ENCODE measurements at regions not wholly inside any gene's neighbourhood (a gene's known extent, or its start where the extent isn't known, plus 50 kb on each side); places are given as distances from the start of the nearest gene placed in this dataset.

DNA sequence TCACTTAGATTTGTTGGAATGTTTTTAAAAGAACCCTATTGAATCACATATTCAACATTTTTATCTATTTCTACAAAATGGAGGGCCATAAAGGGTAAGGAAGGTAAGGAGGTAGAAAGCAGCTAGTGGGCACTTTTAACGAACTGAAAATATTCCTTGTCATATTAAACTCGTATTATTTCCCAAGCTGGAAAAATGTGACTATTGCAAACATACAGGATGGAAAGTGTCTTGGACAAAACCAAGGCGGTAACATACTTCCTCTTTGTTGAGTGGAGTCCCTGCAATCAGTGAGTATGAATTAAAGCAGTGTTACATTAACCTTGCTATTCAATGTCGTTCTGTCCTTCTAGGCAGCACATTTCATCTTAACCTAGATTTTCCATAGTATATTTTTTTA, 165.6 kb downstream of the RCN1 start:
- BruUV-seq (replicated peaks), result no TSS peak
- no peaks in the 10 kb centered on the region for H3F3A ChIP-seq (ENCODE audit: insufficient read depth, low read depth)
- H3K4me2 ChIP-seq, result no peak overlapping the region
- H3K27me3 ChIP-seq (ENCODE audit: insufficient read depth, low read depth), result peaks cover 8% of the 10 kb centered on the region; the same call in 1 of the 2 replicates
- H3K79me2 ChIP-seq (ENCODE audit: low read depth), result no peaks in the 10 kb centered on the region
- no peaks in the 10 kb centered on the region for H3K9me3 ChIP-seq (ENCODE audit: insufficient read depth, low read depth)
- no peak overlapping the region for H3K4me3 ChIP-seq
- ChIA-PET POLR2A (ENCODE audit: unreplicated experiment) (no interaction called here), CTCF (no interaction called here)
- H3K4me1 ChIP-seq (replicated peaks; ENCODE audit: insufficient read depth), result 0 out of 2 replicates have a peak, but pooled peaks cover 6% of the 10 kb centered on the region
- DNase-seq, result no peak
- H3K9me2 ChIP-seq (ENCODE audit: insufficient read depth), result no peaks in the 10 kb centered on the region
- TF ChIP-seq EZH2 (IDR thresholded peaks at IDR 0.05; ENCODE audit: low read depth) (no peak), CTCF (conservative IDR thresholded peaks at IDR 0.05) (no peak)
- intact Hi-C loops (cut with micrococcal nuclease; ENCODE audit: unreplicated experiment), result no loop called here
- no peak overlapping the region for H3K27ac ChIP-seq
- H2AFZ ChIP-seq, result no peak overlapping the region
- H4K20me1 ChIP-seq (ENCODE audit: insufficient read depth), result no peaks in the 10 kb centered on the region
- H3K36me3 ChIP-seq (ENCODE audit: low read depth), result no peaks in the 10 kb centered on the region

- H3K27me3 ChIP-seq (ENCODE audit: insufficient read depth, low read depth), result peaks cover 8% of the 10 kb centered on the region; the same call in 1 of the 2 replicates
- H3K9me3 ChIP-seq (ENCODE audit: insufficient read depth, low read depth), result no peaks in the 10 kb centered on the region
- BruUV-seq (replicated peaks), result no TSS peak
- no peaks in the 10 kb centered on the region for H3K79me2 ChIP-seq (ENCODE audit: low read depth)
- no peak overlapping the region; the same call in 1 of the 2 replicates for H3K27ac ChIP-seq
- CTCF ChIA-PET, result no interaction called here
- H3K4me1 ChIP-seq (replicated peaks; ENCODE audit: insufficient read depth), result 0 out of 2 replicates have a peak, but pooled peaks cover 6% of the 10 kb centered on the region
- H4K20me1 ChIP-seq (ENCODE audit: insufficient read depth), result no peaks in the 10 kb centered on the region
- no peaks in the 10 kb centered on the region for H3K9me2 ChIP-seq (ENCODE audit: insufficient read depth)
- POLR2A ChIA-PET (ENCODE audit: unreplicated experiment), result no interaction called here
- intact Hi-C loops (cut with micrococcal nuclease; ENCODE audit: unreplicated experiment), result no loop called here
- no peak overlapping the region for H3K4me3 ChIP-seq
- no peak for TF ChIP-seq CTCF (conservative IDR thresholded peaks at IDR 0.05)
- TF ChIP-seq EZH2 (IDR thresholded peaks at IDR 0.05; ENCODE audit: low read depth), result no peak
- H3K4me2 ChIP-seq, result peak overlapping the region; percentile 38
- H2AFZ ChIP-seq, result peak overlapping the region; percentile 25; the same call in 1 of the 2 replicates
- no peaks in the 10 kb centered on the region for H3F3A ChIP-seq (ENCODE audit: insufficient read depth, low read depth)
- no peaks in the 10 kb centered on the region for H3K36me3 ChIP-seq (ENCODE audit: low read depth)
- DNase-seq, result peak in 1 of 2 experiments; percentile 71
Measured at GRCh38 chr11:32259641-32260081, 168.8 kb downstream of the RCN1 start.

- TF ChIP-seq EZH2 (IDR thresholded peaks at IDR 0.05; ENCODE audit: low read depth) (no peak), CTCF (conservative IDR thresholded peaks at IDR 0.05) (no peak)
- Histone ChIP-seq H3K4me2 (no peak overlapping the region), H2AFZ (no peak overlapping the region), H3K79me2 (ENCODE audit: low read depth) (no peaks in the 10 kb centered on the region), H3K36me3 (ENCODE audit: low read depth) (no peaks in the 10 kb centered on the region), H3K27me3 (ENCODE audit: insufficient read depth, low read depth) (no peaks in the 10 kb centered on the region), H3K9me2 (ENCODE audit: insufficient read depth) (no peaks in the 10 kb centered on the region), H3K4me1 (replicated peaks; ENCODE audit: insufficient read depth) (0 out of 2 replicates have a peak, but pooled peaks cover 6% of the 10 kb centered on the region), H3F3A (ENCODE audit: insufficient read depth, low read depth) (no peaks in the 10 kb centered on the region), H3K4me3 (no peak overlapping the region), H3K27ac (no peak overlapping the region), H4K20me1 (ENCODE audit: insufficient read depth) (no peaks in the 10 kb centered on the region), H3K9me3 (ENCODE audit: insufficient read depth, low read depth) (no peaks in the 10 kb centered on the region)
- intact Hi-C loops (cut with micrococcal nuclease; ENCODE audit: unreplicated experiment), result no loop called here
- no TSS peak for BruUV-seq (replicated peaks)
- ChIA-PET CTCF (no interaction called here), POLR2A (ENCODE audit: unreplicated experiment) (no interaction called here)
- DNase-seq, result no peak
Measured at GRCh38 chr11:32262367-32262766, 171.5 kb downstream of the RCN1 start.

Data from PC-9 (cell line).